ENCODE measurements at regions not wholly inside any gene's neighbourhood (a gene's known extent, or its start where the extent isn't known, plus 50 kb on each side); places are given as distances from the start of the nearest gene placed in this dataset.

DNA sequence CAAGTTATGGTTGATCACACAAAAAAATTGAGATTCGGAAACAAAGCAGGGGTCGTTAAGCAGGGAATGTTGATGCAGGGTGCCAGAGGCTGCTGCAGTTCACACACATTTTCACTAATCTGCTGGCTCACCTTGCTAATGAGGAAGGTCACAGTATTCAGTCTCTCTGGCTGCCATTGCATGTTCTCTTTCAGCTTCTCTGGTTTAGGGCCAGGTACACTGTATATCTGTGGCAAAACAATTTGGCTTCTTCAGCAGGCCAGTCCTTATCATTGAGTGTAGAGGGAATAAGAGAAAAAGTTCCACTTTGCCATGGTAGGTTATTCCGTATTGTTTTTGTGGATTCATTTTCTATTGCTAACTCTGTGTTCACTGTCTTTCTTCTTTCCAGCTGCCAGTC, 283.7 kb upstream of the ANO3 start:
- H4K20me1 ChIP-seq (replicated peaks; ENCODE audit: insufficient read depth) = no peaks in the 10 kb centered on the region
- no peak overlapping the region for H3K4me3 ChIP-seq
- DNase-seq (ENCODE audit: low spot score) (no peak), ATAC-seq (no peak)
- no peaks in the 10 kb centered on the region for H3K27me3 ChIP-seq (ENCODE audit: insufficient read depth)
- no peaks in the 10 kb centered on the region for H3K4me1 ChIP-seq (ENCODE audit: insufficient read depth)
- peak overlapping the region; percentile 28; the same call in 1 of the 2 replicates for H2AFZ ChIP-seq
- Mint-ChIP-seq H3K9me3 (no peaks in the 10 kb centered on the region), H3K36me3 (ENCODE audit: low read depth) (no peaks in the 10 kb centered on the region), H3K4me3 (no peak overlapping the region), H3K27ac (no peak overlapping the region), H3K27me3 (ENCODE audit: insufficient read depth, low read depth, poor library complexity) (no peaks in the 10 kb centered on the region), H3K4me1 (no peaks in the 10 kb centered on the region)
- H3K27ac ChIP-seq (ENCODE audit: low read depth) = no peak overlapping the region
- H3K79me2 ChIP-seq (replicated peaks; ENCODE audit: insufficient read depth) = no peaks in the 10 kb centered on the region
- H3K36me3 ChIP-seq (ENCODE audit: insufficient read depth) = no peaks in the 10 kb centered on the region
- TF ChIP-seq ZNF462 (CRISPR knock-in tag; IDR thresholded peaks at IDR 0.05) = no peak
- TF ChIP-seq, protein P1, sequence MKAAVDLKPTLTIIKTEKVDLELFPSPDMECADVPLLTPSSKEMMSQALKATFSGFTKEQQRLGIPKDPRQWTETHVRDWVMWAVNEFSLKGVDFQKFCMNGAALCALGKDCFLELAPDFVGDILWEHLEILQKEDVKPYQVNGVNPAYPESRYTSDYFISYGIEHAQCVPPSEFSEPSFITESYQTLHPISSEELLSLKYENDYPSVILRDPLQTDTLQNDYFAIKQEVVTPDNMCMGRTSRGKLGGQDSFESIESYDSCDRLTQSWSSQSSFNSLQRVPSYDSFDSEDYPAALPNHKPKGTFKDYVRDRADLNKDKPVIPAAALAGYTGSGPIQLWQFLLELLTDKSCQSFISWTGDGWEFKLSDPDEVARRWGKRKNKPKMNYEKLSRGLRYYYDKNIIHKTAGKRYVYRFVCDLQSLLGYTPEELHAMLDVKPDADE (IDR thresholded peaks at IDR 0.05) = no peak
- no peak for TF ChIP-seq EZH2 (IDR thresholded peaks at IDR 0.05; ENCODE audit: low read depth, unreplicated experiment)
- no peak for TF ChIP-seq ZNF331 (CRISPR knock-in tag; IDR thresholded peaks at IDR 0.05; ENCODE audit: low read depth)
- TF ChIP-seq STAT1 (IDR thresholded peaks at IDR 0.05; ENCODE audit: unreplicated experiment) = no peak
- TF ChIP-seq, protein P2, sequence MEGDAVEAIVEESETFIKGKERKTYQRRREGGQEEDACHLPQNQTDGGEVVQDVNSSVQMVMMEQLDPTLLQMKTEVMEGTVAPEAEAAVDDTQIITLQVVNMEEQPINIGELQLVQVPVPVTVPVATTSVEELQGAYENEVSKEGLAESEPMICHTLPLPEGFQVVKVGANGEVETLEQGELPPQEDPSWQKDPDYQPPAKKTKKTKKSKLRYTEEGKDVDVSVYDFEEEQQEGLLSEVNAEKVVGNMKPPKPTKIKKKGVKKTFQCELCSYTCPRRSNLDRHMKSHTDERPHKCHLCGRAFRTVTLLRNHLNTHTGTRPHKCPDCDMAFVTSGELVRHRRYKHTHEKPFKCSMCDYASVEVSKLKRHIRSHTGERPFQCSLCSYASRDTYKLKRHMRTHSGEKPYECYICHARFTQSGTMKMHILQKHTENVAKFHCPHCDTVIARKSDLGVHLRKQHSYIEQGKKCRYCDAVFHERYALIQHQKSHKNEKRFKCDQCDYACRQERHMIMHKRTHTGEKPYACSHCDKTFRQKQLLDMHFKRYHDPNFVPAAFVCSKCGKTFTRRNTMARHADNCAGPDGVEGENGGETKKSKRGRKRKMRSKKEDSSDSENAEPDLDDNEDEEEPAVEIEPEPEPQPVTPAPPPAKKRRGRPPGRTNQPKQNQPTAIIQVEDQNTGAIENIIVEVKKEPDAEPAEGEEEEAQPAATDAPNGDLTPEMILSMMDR (conservative IDR thresholded peaks at IDR 0.05; ENCODE audit: low read depth in 2 of 2) = no peak
- no peak for TF ChIP-seq EZH2phosphoT487 (IDR thresholded peaks at IDR 0.05; ENCODE audit: unreplicated experiment)
- TF ChIP-seq POLR2AphosphoS5 (IDR thresholded peaks at IDR 0.05; ENCODE audit: low read depth) = no peak
- no peak for TF ChIP-seq CREB1 (CRISPR knock-in tag; IDR thresholded peaks at IDR 0.05; ENCODE audit: low read depth)
- TF ChIP-seq NANOG (IDR thresholded peaks at IDR 0.05; ENCODE audit: borderline replicate concordance) = no peak
- TF ChIP-seq ZNF114 (CRISPR knock-in tag; IDR thresholded peaks at IDR 0.05) = no peak
- TF ChIP-seq JUNB (IDR thresholded peaks at IDR 0.05; ENCODE audit: unreplicated experiment) = no peak
- TF ChIP-seq REST (IDR thresholded peaks at IDR 0.05; ENCODE audit: unreplicated experiment) = no peak
- no peaks in the 10 kb centered on the region for H3F3A ChIP-seq (replicated peaks; ENCODE audit: low read depth)
- no peak overlapping the region for H3K4me2 ChIP-seq
- H3K9me2 ChIP-seq (ENCODE audit: insufficient read depth) = peaks cover 3% of the 10 kb centered on the region; the same call in 1 of the 2 replicates

Data from GM23338 (cell line).